ENCODE measurements at regions not wholly inside any gene's neighbourhood (a gene's known extent, or its start where the extent isn't known, plus 50 kb on each side); places are given as distances from the start of the nearest gene placed in this dataset.
A peak's percentile ranks its signal among the peaks of the same experiment; 100 is the strongest.
"Not testable (repeated sequence)": the region's sequence is repeated elsewhere in the genome, so short reads cannot be mapped to it uniquely, and the experiment has no call there.

DNA sequence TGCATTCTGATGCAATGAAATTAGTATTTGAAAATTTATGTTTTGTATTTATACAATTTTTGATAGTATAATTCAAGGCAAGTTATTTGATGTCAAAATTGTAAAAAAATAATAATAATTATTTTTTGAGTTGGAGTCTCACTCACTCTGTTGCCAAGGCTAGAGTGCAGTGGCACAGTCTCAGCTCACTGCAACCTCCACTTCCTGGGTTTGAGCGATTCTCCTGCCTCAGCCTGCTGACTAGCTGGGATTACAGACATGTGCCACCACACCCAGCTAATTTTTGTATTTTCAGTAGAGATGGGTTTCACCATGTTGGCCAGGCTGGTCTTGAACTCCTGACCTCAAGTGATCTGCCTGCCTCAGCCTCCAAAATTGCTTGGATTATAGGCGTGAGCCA, 342.4 kb upstream of the ARPP21 start:
- not testable (repeated sequence) for DNase-seq

- DNase-seq: no peak
Observed at GRCh38 chr3:35305406-35305805, 333.9 kb upstream of the ARPP21 start.

GRCh38 chr3:35307296-35307695, 332.0 kb upstream of the ARPP21 start:
- DNase-seq: no peak

- DNase-seq: not testable (repeated sequence)
Observed at GRCh38 chr3:35316841-35317240, 322.5 kb upstream of the ARPP21 start.

- no peak for DNase-seq
Observed at GRCh38 chr3:35320646-35321407, 318.5 kb upstream of the ARPP21 start.

GRCh38 chr3:35322070-35322469, 317.3 kb upstream of the ARPP21 start:
- DNase-seq: no peak

- DNase-seq: no peak
Observed at GRCh38 chr3:35335703-35336102, 303.6 kb upstream of the ARPP21 start.

DNA sequence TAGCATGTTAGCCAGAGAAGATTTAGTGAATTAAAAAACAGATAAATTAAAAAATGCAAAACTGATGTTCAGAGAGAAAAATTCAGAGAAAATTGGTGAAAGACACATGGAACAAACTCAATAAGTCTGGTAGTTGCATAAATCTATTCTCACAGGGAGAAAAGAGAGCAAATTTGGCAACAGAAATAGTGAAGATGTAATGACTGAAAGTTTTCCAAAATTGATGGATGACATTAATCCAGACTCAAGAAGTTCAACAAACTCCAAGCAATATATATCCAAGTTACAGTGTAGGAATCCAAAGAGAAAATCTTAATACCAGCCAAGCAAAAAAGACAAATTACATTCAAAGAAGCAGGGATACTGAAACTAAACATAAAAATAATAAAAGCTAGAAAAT, 302.7 kb upstream of the ARPP21 start:
- DNase-seq: no peak

DNA sequence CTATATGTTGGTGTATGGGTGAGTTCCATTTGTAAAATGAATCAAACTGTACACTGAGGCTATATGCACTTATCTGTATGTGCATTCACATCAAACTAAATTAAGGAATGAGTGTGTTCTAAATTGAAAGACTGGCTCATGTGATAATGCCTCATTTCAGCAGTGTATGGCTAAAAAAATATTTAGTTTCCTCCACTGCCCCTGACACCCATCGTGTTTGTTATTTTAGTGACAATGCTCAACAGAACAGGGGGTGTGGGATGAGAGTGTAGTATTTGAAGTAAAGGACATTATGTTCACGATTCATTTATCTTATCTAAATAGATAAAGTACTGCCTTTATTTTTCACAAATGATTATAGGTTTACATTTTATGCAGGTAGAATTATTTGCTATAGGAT, 301.1 kb upstream of the ARPP21 start:
- no peak for DNase-seq

GRCh38 chr3:35380196-35380595, 259.1 kb upstream of the ARPP21 start:
- DNase-seq: no peak

GRCh38 chr3:35383216-35383615, 256.1 kb upstream of the ARPP21 start:
- no peak for DNase-seq

GRCh38 chr3:35383719-35384555, 255.4 kb upstream of the ARPP21 start:
- DNase-seq: peak; percentile 66

GRCh38 chr3:35385271-35385670, 254.1 kb upstream of the ARPP21 start:
- no peak for DNase-seq

DNA sequence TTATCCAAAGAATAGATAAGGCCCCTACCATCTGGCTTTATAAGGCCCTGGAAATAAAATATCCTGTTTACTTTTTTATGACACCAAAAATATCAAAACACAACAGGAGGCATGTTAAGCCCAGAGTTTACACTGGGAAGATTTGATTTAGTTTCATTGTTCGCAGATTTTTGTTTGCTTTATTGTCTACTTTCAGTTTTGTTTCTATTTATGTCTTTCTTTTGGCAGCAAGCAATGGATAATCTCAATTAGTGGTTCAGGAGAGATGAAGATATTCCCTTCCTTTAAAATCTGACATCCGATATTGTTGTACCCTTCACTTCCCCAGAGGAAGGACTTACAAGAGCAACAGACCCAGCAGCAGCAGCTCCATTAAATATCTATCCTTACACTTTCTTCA, 249.4 kb upstream of the ARPP21 start:
- no peak for DNase-seq

DNA sequence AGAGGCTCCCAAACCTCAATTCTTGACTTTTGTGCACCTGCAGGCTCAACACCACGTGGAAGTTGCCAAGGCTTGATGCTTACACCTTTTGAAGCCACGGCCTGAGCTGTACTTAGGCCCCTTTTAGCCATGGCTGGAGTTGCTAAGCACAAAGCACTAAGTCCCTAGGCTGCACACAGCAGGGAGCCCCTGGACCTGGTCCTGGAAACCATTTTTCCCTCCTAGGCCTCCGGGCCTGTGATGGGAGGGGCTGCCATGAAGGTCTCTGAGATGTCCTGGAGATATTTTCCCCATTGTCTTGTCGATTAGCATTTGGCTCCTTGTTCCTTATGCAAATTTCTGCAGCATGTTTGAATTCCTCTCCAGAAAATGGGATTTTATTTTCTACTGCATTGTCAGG, 247.1 kb upstream of the ARPP21 start:
- DNase-seq: no peak

DNA sequence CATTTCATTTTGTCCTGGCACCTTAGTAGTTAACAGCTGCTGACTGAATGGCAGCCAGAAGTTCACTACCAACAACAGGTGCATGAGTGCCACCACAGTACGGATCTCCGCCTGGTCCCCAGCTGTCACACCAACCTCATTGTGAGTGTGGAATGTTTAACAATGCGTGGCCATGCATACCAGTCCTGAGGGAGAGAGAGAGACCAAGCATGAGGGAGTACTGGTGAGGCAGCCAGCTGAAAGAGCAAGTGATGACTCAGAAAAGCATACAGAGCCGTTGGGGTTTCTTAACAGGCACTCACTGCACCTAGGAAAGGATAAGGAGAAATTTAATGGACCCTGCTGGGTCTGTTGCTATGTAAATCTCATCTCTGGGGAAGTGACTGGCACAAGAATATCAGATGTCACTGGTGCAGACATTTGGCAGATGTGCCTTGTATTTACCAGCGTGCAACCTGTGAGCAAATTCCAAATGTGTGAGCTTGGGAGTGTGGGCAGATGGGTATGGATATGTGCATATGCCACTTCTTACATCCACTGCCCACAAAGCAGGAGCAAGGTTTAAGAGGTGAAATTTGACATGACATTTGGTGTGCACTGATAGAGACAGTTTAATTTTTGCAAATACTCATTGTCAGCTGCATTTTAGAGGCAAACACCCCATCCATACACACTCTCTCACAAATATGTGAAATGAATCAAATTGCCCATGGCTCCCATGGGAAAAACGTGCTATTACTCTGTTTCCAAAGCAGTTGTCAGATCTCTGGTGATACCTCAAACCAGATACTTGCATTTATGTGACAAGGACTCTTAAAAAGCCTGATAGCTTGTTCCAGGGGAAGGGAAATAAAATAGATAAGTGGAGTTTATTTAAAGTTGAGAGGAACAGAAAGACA, 245.2 kb upstream of the ARPP21 start:
- peak; percentile 94 for DNase-seq

GRCh38 chr3:35394905-35395304, 244.4 kb upstream of the ARPP21 start:
- DNase-seq: no peak

DNA sequence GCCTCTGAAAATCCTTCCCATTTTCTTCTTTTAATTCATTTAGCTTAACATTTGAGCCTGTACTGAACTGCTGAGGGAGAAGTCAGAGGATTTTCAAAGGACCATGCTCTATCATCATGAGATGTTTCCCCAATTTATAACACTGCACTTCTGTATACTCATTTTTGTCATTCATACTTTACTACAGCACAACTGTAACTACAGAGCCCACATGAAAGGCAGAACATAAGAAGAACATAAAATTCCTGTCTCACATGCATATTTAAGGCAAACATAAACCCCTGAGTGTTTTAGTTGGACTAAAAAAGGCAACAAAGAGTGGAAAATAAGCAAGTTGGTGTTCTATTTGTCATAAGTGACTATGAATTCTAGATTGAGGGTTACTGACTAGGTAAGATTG, 237.7 kb upstream of the ARPP21 start:
- no peak for DNase-seq

- DNase-seq: peak; percentile 32
Observed at GRCh38 chr3:35404571-35404970, 234.8 kb upstream of the ARPP21 start.

- DNase-seq: no peak
Observed at GRCh38 chr3:35408882-35409281, 230.4 kb upstream of the ARPP21 start.

GRCh38 chr3:35409991-35410390, 229.3 kb upstream of the ARPP21 start:
- no peak for DNase-seq

GRCh38 chr3:35413483-35413882, 225.8 kb upstream of the ARPP21 start:
- no peak for DNase-seq

DNA sequence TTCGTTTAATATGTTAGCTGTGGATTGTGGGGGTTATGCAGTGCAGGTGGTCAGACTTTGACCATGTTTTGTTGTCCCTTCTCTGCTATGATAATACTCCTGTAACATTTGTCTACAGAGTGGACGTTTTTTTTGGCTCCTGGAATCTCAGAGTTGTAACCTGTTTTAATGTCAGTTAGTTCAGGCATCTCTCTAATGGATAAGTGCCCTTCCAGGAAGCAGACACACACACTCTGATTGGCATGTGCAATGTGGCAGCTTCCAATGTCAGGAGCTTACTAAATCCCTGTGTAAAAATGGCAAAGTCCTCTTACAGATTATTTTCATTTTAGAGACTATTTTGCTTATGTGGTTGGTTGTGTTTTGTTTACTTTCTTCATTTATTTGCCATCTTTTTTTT, 222.2 kb upstream of the ARPP21 start:
- DNase-seq: no peak
